K562 (cell line): ENCODE measurements at regions not wholly inside any gene's neighbourhood (a gene's known extent, or its start where the extent isn't known, plus 50 kb on each side); places are given as distances from the start of the nearest gene placed in this dataset.

ENCODE experiments used
- BDP1 ChIP-seq: IDR thresholded peaks from 3 replicates; pipeline ENCODE4 v1.6.1; 2011; ENCODE audit not compliant: insufficient read length, insufficient read depth
- CBX3 ChIP-seq, 2 experiments: IDR thresholded peaks; 1 replicate in 1 of 2; 2 replicates in 1 of 2; pipeline ENCODE4 v1.6.1; 2012; ENCODE audit warnings: inconsistent platforms in 2 of 2, low read length in 2 of 2, borderline replicate concordance in 1 of 2, control low read depth in 1 of 2
- NCOA4 ChIP-seq: fragments of 450-650 bp; IDR thresholded peaks from 2 replicates; pipeline ENCODE4 v1.6.1; 2018; ENCODE audit warnings: mild to moderate bottlenecking; ENCODE audit not compliant: partially characterized antibody
- PHB ChIP-seq: fragments of 250-450 bp; sonication (Bioruptor Pico); IDR thresholded peaks from 2 replicates; pipeline ENCODE4 v1.5.0; 2021
- SLC30A9 ChIP-seq: fragments of 250-450 bp; sonication (Bioruptor Pico); IDR thresholded peaks from 2 replicates; pipeline ENCODE4 v1.8.0; 2022; ENCODE audit warnings: mild to moderate bottlenecking, moderate library complexity
- TCF7L2 ChIP-seq: fragments of 150-350 bp; IDR thresholded peaks from 2 replicates; pipeline ENCODE4 v1.6.1; 2016; ENCODE audit warnings: low read depth, mild to moderate bottlenecking, low read length, moderate library complexity
- VEZF1 ChIP-seq: fragments of 200-800 bp; sonication (Bioruptor generic); IDR thresholded peaks from 2 replicates; pipeline ENCODE4 v1.6.1; 2017; ENCODE audit warnings: missing genetic modification characterization, missing compliant biosample characterization
- YY1 ChIP-seq, 3 experiments: IDR thresholded peaks; 2 replicates each; pipeline ENCODE4 v1.6.1; 2011; ENCODE audit warnings: low read length in 2 of 3, mild to moderate bottlenecking in 2 of 3, moderate library complexity in 2 of 3, borderline replicate concordance in 1 of 3, control low read depth in 1 of 3, low read depth in 1 of 3; ENCODE audit not compliant: insufficient read depth in 3 of 3, insufficient replicate concordance in 2 of 3, control insufficient read depth in 1 of 3, insufficient read length in 1 of 3; ENCODE audit errors: extremely low read depth in 1 of 3
- ZKSCAN1 ChIP-seq: fragments of 150-350 bp; IDR thresholded peaks from 2 replicates; pipeline ENCODE4 v1.6.1; 2016; ENCODE audit warnings: low read depth, low read length
- ZZZ3 ChIP-seq: fragments of 450-650 bp; IDR thresholded peaks from 2 replicates; pipeline ENCODE4 v1.6.1; 2016; ENCODE audit warnings: antibody characterized with exemption, mild to moderate bottlenecking, moderate library complexity
- TF ChIP-seq, protein P1 (sequence below): sonication (generic); formaldehyde crosslinking; IDR thresholded peaks from 2 replicates; pipeline ENCODE4 v1.5.0; 2020; ENCODE audit warnings: missing genetic modification reagents

DNA sequence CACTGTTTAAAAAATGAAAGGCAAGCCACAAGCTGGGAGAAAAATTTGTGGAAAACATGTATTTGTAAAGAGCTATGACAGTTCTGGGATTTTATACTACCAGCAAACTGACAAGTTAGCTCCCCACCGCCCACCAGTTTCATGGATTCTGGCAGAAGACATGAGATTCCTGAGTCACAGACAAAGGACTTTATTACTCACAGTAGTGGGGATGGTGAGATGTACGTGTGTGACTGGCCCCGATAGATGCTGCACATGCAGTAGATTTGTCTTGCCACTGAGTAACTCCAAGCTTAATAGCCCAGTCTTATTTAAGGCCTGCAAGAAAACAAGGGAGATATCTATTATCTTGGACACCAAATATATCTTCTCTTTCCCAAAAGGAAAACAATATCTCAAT lies 281.7 kb downstream of the AHR start (continued):
- TF ChIP-seq YY1 (IDR thresholded peaks at IDR 0.05; ENCODE audit: borderline replicate concordance in 1 of 3, control insufficient read depth in 1 of 3, extremely low read depth in 1 of 3, insufficient read depth in 3 of 3, insufficient read length in 1 of 3, insufficient replicate concordance in 2 of 3, low read depth in 1 of 3, low read length in 2 of 3), result no peak
- no peak for TF ChIP-seq BDP1
- TF ChIP-seq CBX3 (IDR thresholded peaks at IDR 0.05; ENCODE audit: borderline replicate concordance in 1 of 2, low read length in 2 of 2), result no peak
- TF ChIP-seq, protein P1, sequence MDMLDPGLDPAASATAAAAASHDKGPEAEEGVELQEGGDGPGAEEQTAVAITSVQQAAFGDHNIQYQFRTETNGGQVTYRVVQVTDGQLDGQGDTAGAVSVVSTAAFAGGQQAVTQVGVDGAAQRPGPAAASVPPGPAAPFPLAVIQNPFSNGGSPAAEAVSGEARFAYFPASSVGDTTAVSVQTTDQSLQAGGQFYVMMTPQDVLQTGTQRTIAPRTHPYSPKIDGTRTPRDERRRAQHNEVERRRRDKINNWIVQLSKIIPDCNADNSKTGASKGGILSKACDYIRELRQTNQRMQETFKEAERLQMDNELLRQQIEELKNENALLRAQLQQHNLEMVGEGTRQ (CRISPR knock-in tag), result no peak
- no peak for TF ChIP-seq SLC30A9 (CRISPR knock-in tag)
- TF ChIP-seq ZKSCAN1, result no peak
- no peak for TF ChIP-seq TCF7L2
- TF ChIP-seq ZZZ3, result no peak
- TF ChIP-seq NCOA4, result no peak
- no peak for TF ChIP-seq PHB (CRISPR knock-in tag)
- no peak for TF ChIP-seq VEZF1 (CRISPR knock-in tag)
